ENCODE measurements at regions not wholly inside any gene's neighbourhood (a gene's known extent, or its start where the extent isn't known, plus 50 kb on each side); places are given as distances from the start of the nearest gene placed in this dataset.
A peak's percentile ranks its signal among the peaks of the same experiment; 100 is the strongest.

DNA sequence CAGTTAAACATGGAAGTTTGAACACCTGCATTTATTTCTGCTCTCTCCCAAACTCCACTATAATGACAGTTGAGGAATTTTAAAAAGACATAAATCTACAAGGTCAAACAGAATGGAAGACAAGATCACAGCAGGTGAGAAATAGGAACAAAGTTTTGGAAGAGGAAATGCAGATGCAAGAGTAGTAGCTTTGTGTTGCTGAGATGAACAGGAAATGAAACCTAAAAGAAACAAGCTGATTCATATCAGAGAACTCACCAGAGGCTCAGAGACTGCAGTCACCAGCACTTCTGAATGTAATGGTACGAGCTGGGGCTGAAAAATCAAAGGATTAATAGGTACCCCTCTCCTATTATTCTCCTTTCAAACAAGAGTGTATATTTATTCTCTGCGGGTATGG lies 459.9 kb downstream of the RAP2B start:
- H3K9me1 ChIP-seq (replicated peaks; ENCODE audit: control insufficient read depth, extremely low read depth, insufficient read depth, low read length): no peaks in the 10 kb centered on the region
- DNase-seq (ENCODE audit: low read depth, low spot score): peak; percentile 32
- no peaks in the 10 kb centered on the region for H4K20me1 ChIP-seq (replicated peaks; ENCODE audit: control insufficient read depth, extremely low read depth, insufficient read depth, low read length)
- no peaks in the 10 kb centered on the region for H3K27me3 ChIP-seq (ENCODE audit: control insufficient read depth in 2 of 2, insufficient read depth in 2 of 2, low read length in 2 of 2)
- no peaks in the 10 kb centered on the region for H3K36me3 ChIP-seq (ENCODE audit: control insufficient read depth in 2 of 2, extremely low read depth in 1 of 2, insufficient read depth in 2 of 2, low read length in 2 of 2)
- no peak overlapping the region for H3K27ac ChIP-seq (ENCODE audit: insufficient read depth, low read depth, low read length)
- no peak for TF ChIP-seq POLR2A (IDR thresholded peaks at IDR 0.05; ENCODE audit: low read depth, low read length)
- TF ChIP-seq FOS (IDR thresholded peaks at IDR 0.05; ENCODE audit: borderline replicate concordance, insufficient read depth, low read length): peak; percentile 33
- TF ChIP-seq GATA2 (IDR thresholded peaks at IDR 0.05; ENCODE audit: insufficient read depth, insufficient read length, low read depth, low read length): peak; percentile 73
- no peak for TF ChIP-seq CTCF (IDR thresholded peaks at IDR 0.05; ENCODE audit: extremely low read depth in 1 of 2, insufficient read depth in 1 of 2, low read depth in 1 of 2, low read length in 2 of 2)
- ChIA-PET CTCF (interaction anchor here (0.8 to 1.3 kb wide), 2 partner anchors 9 to 18 kb away, joined by 3 to 4 read pairs; no protein-coding TSS in a partner anchor), POLR2A (interaction anchor here (0.6 kb wide), 1 partner anchor 560 kb away, joined by 3 read pairs; no protein-coding TSS in a partner anchor)
- H3K4me1 ChIP-seq (ENCODE audit: control insufficient read depth, extremely low read depth, insufficient read depth, low read length): peaks cover 35% of the 10 kb centered on the region
- BruUV-seq (replicated peaks): no TSS peak
- no peaks in the 10 kb centered on the region for H3K79me2 ChIP-seq (ENCODE audit: control insufficient read depth, insufficient read depth, low read length)
- H2AFZ ChIP-seq (ENCODE audit: low read depth, low read length): peak overlapping the region; percentile 57
- no peak overlapping the region for H3K4me3 ChIP-seq (replicated peaks in 1 of 3; ENCODE audit: insufficient read depth in 1 of 3, low read depth in 1 of 3, low read length in 3 of 3)
- dilution Hi-C loops (cut with MboI; ENCODE audit: extremely low pct_ligation_motif_present, low sequenced_read_pairs) (no loop called here), intact Hi-C loops (cut with micrococcal nuclease) (loop anchor here (10.0 kb wide), 1 partner anchor 143 kb away; no protein-coding TSS in a partner anchor)
- no peak for FAIRE-seq
- H3K9ac ChIP-seq (replicated peaks; ENCODE audit: extremely low read depth, insufficient read depth, low read length): no peak overlapping the region
- H3K4me2 ChIP-seq (ENCODE audit: insufficient read depth, low read length): peak overlapping the region; percentile 34
- H3K9me3 ChIP-seq (replicated peaks; ENCODE audit: control insufficient read depth, insufficient read depth, low read length): no peaks in the 10 kb centered on the region

GRCh38 chr3:153623834-153624233 lies 461.8 kb downstream of the RAP2B start:
- Histone ChIP-seq H2AFZ (ENCODE audit: low read depth, low read length) (no peak overlapping the region), H3K9me3 (replicated peaks; ENCODE audit: control insufficient read depth, insufficient read depth, low read length) (no peaks in the 10 kb centered on the region), H3K4me1 (ENCODE audit: control insufficient read depth, extremely low read depth, insufficient read depth, low read length) (peaks cover 54% of the 10 kb centered on the region), H3K4me2 (ENCODE audit: insufficient read depth, low read length) (no peak overlapping the region), H3K4me3 (replicated peaks in 1 of 3; ENCODE audit: insufficient read depth in 1 of 3, low read depth in 1 of 3, low read length in 3 of 3) (no peak overlapping the region), H4K20me1 (replicated peaks; ENCODE audit: control insufficient read depth, extremely low read depth, insufficient read depth, low read length) (no peaks in the 10 kb centered on the region), H3K36me3 (ENCODE audit: control insufficient read depth in 2 of 2, extremely low read depth in 1 of 2, insufficient read depth in 2 of 2, low read length in 2 of 2) (no peaks in the 10 kb centered on the region), H3K79me2 (ENCODE audit: control insufficient read depth, insufficient read depth, low read length) (no peaks in the 10 kb centered on the region), H3K27me3 (ENCODE audit: control insufficient read depth in 2 of 2, insufficient read depth in 2 of 2, low read length in 2 of 2) (no peaks in the 10 kb centered on the region), H3K9me1 (replicated peaks; ENCODE audit: control insufficient read depth, extremely low read depth, insufficient read depth, low read length) (no peaks in the 10 kb centered on the region), H3K9ac (replicated peaks; ENCODE audit: extremely low read depth, insufficient read depth, low read length) (no peak overlapping the region), H3K27ac (ENCODE audit: insufficient read depth, low read depth, low read length) (no peak overlapping the region)
- CTCF ChIA-PET: no interaction called here
- no peak for FAIRE-seq
- no peak for DNase-seq (ENCODE audit: low read depth, low spot score)
- BruUV-seq (replicated peaks): no TSS peak
- POLR2A ChIA-PET: no interaction called here
- TF ChIP-seq CTCF (IDR thresholded peaks at IDR 0.05; ENCODE audit: extremely low read depth in 1 of 2, insufficient read depth in 1 of 2, low read depth in 1 of 2, low read length in 2 of 2) (no peak), EZH2 (IDR thresholded peaks at IDR 0.05; ENCODE audit: borderline replicate concordance, low read depth, low read length, severe bottlenecking) (no peak), FOS (IDR thresholded peaks at IDR 0.05; ENCODE audit: borderline replicate concordance, insufficient read depth, low read length) (no peak), POLR2A (IDR thresholded peaks at IDR 0.05; ENCODE audit: low read depth, low read length) (no peak), MYC (IDR thresholded peaks at IDR 0.05; ENCODE audit: low read depth, low read length) (no peak), MAX (IDR thresholded peaks at IDR 0.05; ENCODE audit: insufficient read depth, insufficient read length) (no peak), JUN (IDR thresholded peaks at IDR 0.05; ENCODE audit: borderline replicate concordance, insufficient read depth, insufficient read length, low read depth) (no peak), GATA2 (IDR thresholded peaks at IDR 0.05; ENCODE audit: insufficient read depth, insufficient read length, low read depth, low read length) (no peak), POLR2AphosphoS5 (IDR thresholded peaks at IDR 0.05; ENCODE audit: insufficient read depth, low read depth, low read length) (no peak)
- dilution Hi-C loops (cut with MboI; ENCODE audit: extremely low pct_ligation_motif_present, low sequenced_read_pairs): no loop called here
- intact Hi-C loops (cut with micrococcal nuclease): loop anchor here (10.0 kb wide), 1 partner anchor 141 kb away; no protein-coding TSS in a partner anchor
